WTC11 (cell line): ENCODE measurements at regions not wholly inside any gene's neighbourhood (a gene's known extent, or its start where the extent isn't known, plus 50 kb on each side); places are given as distances from the start of the nearest gene placed in this dataset.

Experiments
- ATF1 ChIP-seq: sonication (generic); formaldehyde crosslinking; IDR thresholded peaks from 2 replicates; pipeline ENCODE4 v1.8.1; 2023; ENCODE audit warnings: mild to moderate bottlenecking, moderate library complexity, missing genetic modification reagents
- FOXJ3 ChIP-seq: sonication (generic); formaldehyde crosslinking; IDR thresholded peaks from 2 replicates; pipeline ENCODE4 v1.9.0; 2021; ENCODE audit warnings: missing genetic modification reagents, mild to moderate bottlenecking, borderline replicate concordance
- TF ChIP-seq, protein P1 (sequence below): fragments of 200-600 bp; IDR thresholded peaks from 2 replicates; pipeline ENCODE4 v1.8.0; 2022; ENCODE audit warnings: antibody characterized with exemption

DNA sequence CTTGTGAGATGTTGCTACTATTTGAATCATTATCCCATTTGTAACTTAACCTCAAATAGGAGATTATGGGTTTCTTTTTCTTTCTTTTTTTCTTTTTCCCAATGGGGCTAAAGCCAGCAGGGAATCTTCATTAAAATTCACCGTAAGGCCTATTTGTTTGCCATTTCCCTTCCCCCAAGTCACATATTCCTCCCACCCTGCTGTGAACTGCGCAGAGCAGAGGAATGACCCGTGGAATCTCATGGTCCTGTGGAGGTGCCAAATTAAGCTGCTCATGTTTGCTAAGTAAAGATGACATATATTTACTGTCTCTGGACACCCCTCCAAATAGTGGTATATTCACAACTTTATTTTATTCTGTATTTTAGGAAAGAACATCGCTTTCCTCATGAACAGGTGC lies 699.3 kb downstream of the RNF144B start:
- TF ChIP-seq ATF1 (no peak), FOXJ3 (no peak)
- TF ChIP-seq, protein P1, sequence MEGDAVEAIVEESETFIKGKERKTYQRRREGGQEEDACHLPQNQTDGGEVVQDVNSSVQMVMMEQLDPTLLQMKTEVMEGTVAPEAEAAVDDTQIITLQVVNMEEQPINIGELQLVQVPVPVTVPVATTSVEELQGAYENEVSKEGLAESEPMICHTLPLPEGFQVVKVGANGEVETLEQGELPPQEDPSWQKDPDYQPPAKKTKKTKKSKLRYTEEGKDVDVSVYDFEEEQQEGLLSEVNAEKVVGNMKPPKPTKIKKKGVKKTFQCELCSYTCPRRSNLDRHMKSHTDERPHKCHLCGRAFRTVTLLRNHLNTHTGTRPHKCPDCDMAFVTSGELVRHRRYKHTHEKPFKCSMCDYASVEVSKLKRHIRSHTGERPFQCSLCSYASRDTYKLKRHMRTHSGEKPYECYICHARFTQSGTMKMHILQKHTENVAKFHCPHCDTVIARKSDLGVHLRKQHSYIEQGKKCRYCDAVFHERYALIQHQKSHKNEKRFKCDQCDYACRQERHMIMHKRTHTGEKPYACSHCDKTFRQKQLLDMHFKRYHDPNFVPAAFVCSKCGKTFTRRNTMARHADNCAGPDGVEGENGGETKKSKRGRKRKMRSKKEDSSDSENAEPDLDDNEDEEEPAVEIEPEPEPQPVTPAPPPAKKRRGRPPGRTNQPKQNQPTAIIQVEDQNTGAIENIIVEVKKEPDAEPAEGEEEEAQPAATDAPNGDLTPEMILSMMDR = no peak
